Prostate gland (tissue), 2 donors: ENCODE measurements at regions not wholly inside any gene's neighbourhood (a gene's known extent, or its start where the extent isn't known, plus 50 kb on each side); places are given as distances from the start of the nearest gene placed in this dataset.

ENCODE experiments used
- POLR2A ChIP-seq: fragments of 450-650 bp; IDR thresholded peaks from one replicate; pipeline ENCODE4 v1.6.1; 2016; ENCODE audit warnings: antibody characterized with exemption, mild to moderate bottlenecking
- TF ChIP-seq, protein P1 (sequence below), 4 experiments: fragments of 200-600 bp in 2 of 4; fragments of 450-650 bp in 2 of 4; sonication (generic) in 2 of 4; IDR thresholded peaks; 1 replicate in 3 of 4; 2 replicates in 1 of 4; pipeline ENCODE4 v1.5.1; 2016 to 2019; ENCODE audit warnings: antibody characterized with exemption in 4 of 4, mild to moderate bottlenecking in 2 of 4, moderate library complexity in 2 of 4

DNA sequence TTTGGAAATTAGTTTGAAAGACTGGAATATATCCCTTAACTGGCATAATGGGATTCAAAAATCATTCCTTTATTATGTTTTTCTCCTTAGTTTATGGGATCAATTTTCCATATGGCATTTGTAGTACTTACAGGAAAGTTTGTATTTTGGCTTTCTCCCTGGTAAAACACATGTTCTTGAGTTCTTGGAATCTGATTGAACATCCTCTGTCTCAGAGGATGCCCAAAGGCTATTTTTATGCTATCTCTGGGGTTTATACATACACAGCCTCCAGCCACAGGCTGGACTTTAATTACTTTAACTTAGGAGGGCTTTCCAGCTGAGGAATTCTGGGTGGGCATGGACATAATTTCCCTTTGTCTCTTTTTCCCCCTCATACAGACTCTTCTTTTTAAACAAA lies 236.4 kb downstream of the HGF start:
- TF ChIP-seq, protein P1, sequence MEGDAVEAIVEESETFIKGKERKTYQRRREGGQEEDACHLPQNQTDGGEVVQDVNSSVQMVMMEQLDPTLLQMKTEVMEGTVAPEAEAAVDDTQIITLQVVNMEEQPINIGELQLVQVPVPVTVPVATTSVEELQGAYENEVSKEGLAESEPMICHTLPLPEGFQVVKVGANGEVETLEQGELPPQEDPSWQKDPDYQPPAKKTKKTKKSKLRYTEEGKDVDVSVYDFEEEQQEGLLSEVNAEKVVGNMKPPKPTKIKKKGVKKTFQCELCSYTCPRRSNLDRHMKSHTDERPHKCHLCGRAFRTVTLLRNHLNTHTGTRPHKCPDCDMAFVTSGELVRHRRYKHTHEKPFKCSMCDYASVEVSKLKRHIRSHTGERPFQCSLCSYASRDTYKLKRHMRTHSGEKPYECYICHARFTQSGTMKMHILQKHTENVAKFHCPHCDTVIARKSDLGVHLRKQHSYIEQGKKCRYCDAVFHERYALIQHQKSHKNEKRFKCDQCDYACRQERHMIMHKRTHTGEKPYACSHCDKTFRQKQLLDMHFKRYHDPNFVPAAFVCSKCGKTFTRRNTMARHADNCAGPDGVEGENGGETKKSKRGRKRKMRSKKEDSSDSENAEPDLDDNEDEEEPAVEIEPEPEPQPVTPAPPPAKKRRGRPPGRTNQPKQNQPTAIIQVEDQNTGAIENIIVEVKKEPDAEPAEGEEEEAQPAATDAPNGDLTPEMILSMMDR (IDR thresholded peaks at IDR 0.05) = no peak
- no peak for TF ChIP-seq POLR2A
